PC-3 (cell line): ENCODE measurements at regions not wholly inside any gene's neighbourhood (a gene's known extent, or its start where the extent isn't known, plus 50 kb on each side); places are given as distances from the start of the nearest gene placed in this dataset.

Source experiments
- CTCF ChIP-seq: fragments of 300-600 bp; sonication (generic); conservative IDR thresholded peaks from 2 replicates; pipeline ENCODE4 v1.5.1; 2017; ENCODE audit warnings: antibody characterized with exemption, low read depth, mild to moderate bottlenecking, low read length
- EZH2 ChIP-seq: fragments of 300-600 bp; sonication (generic); IDR thresholded peaks from one replicate; pipeline ENCODE4 v1.6.1; 2017; ENCODE audit warnings: antibody characterized with exemption, mild to moderate bottlenecking, low read length; ENCODE audit not compliant: unreplicated experiment

- TF ChIP-seq CTCF (no peak), EZH2 (no peak)
Observed at GRCh38 chr10:36425131-36425797, 700.1 kb upstream of the ANKRD30A start.
